HCT116 (cell line): ENCODE measurements at regions not wholly inside any gene's neighbourhood (a gene's known extent, or its start where the extent isn't known, plus 50 kb on each side); places are given as distances from the start of the nearest gene placed in this dataset.

ENCODE experiments used
- ATAC-seq: fragments of 200-7000 bp; cut with Tn5 transposase; 2 replicates; pipeline ENCODE4 v1.9.1; 2020; ENCODE audit warnings: mild to moderate bottlenecking, moderate library complexity
- BruUV-seq: library from RNA; stranded (reverse); fragments of 400-500 nt; replicated peaks from 2 replicates; lab custom pipeline; 2021; lab: Mats Ljungman, UMichigan
- CTCF ChIA-PET: fragments of 300-600 bp; sonication (Branson Sonifier 250); formaldehyde crosslinking; loops from one replicate; lab custom pipeline; 2021; ENCODE audit warnings: antibody characterized with exemption; lab: Charles Lee
- POLR2A ChIA-PET: fragments of 300-600, 350-600 bp; sonication (Branson Sonifier 250); formaldehyde crosslinking; loops from one replicate; lab custom pipeline; 2021; ENCODE audit warnings: antibody characterized with exemption; lab: Charles Lee
- RAD21 ChIA-PET, 2 experiments: fragments of 300-600 bp; sonication (Branson Sonifier 250); formaldehyde crosslinking; loops; one replicate each; lab custom pipeline; 2023; ENCODE audit warnings: low total read pairs in 2 of 2; ENCODE audit not compliant: uncharacterized antibody in 2 of 2, unreplicated experiment in 2 of 2, low non-redundant PET in 1 of 2; lab: Charles Lee
- DNase-seq: peaks from one replicate; pipeline ENCODE4 v3.0.0-alpha.2; 2010; ENCODE audit warnings: low read depth, low spot score
- H2AFZ ChIP-seq: fragments of 200-600 bp; shearing (Covaris generic), sonication (generic); 2 replicates; pipeline ENCODE4 v1.6.1; 2017; ENCODE audit warnings: low read depth, mixed run types, mixed read lengths, antibody characterized with exemption, low read length; ENCODE audit not compliant: poor library complexity, severe bottlenecking
- H3K27ac ChIP-seq: 2 replicates; pipeline ENCODE4 v1.5.1; 2012; ENCODE audit warnings: low read depth, low read length
- H3K27me3 ChIP-seq: fragments of 200-600 bp; sonication (generic); 2 replicates; pipeline ENCODE4 v1.6.1; 2016; ENCODE audit warnings: mixed run types, low read length, mixed read lengths; ENCODE audit not compliant: insufficient read depth
- H3K36me3 ChIP-seq, 2 experiments: fragments of 200-500 bp in 1 of 2; fragments of 200-600 bp in 1 of 2; sonication (Bioruptor generic) in 1 of 2; sonication (generic) in 1 of 2; 2 replicates each; pipeline versions ENCODE4 v1.5.1 to v1.6.1; 2014 to 2016; ENCODE audit warnings: low read length in 2 of 2, inconsistent platforms in 1 of 2, mixed read lengths in 1 of 2, mixed run types in 1 of 2; ENCODE audit not compliant: insufficient read depth in 2 of 2, control insufficient read depth in 1 of 2
- H3K4me1 ChIP-seq, 2 experiments: fragments of 200-600 bp in 1 of 2; sonication (generic) in 1 of 2; 2 replicates each; pipeline versions ENCODE4 v1.5.1 to v1.6.1; 2012 to 2017; ENCODE audit warnings: low read length in 2 of 2, inconsistent platforms in 1 of 2, mild to moderate bottlenecking in 1 of 2, mixed read lengths in 1 of 2, mixed run types in 1 of 2, moderate library complexity in 1 of 2; ENCODE audit not compliant: insufficient read depth in 2 of 2, control insufficient read depth in 1 of 2
- H3K4me2 ChIP-seq: fragments of 200-600 bp; sonication (generic); 2 replicates; pipeline ENCODE4 v1.6.1; 2017; ENCODE audit warnings: mixed run types, low read length, mixed read lengths
- H3K4me3 ChIP-seq, 2 experiments: fragments of 200-600 bp in 1 of 2; sonication (generic) in 1 of 2; replicated peaks in 1 of 2; 2 replicates each; pipeline ENCODE4 v1.5.1; 2011 to 2016; ENCODE audit warnings: low read length in 2 of 2, control low read depth in 1 of 2, low read depth in 1 of 2, mild to moderate bottlenecking in 1 of 2, mixed read lengths in 1 of 2, mixed run types in 1 of 2
- H3K79me2 ChIP-seq: fragments of 200-600 bp; sonication (generic); 2 replicates; pipeline ENCODE4 v1.6.1; 2017; ENCODE audit warnings: mild to moderate bottlenecking, mixed run types, low read length, moderate library complexity, mixed read lengths; ENCODE audit not compliant: insufficient read depth
- H3K9ac ChIP-seq: fragments of 200-600 bp; sonication (generic); 2 replicates; pipeline ENCODE4 v1.6.1; 2016; ENCODE audit warnings: low read length, mixed read lengths
- H3K9me2 ChIP-seq: fragments of 200-600 bp; sonication (generic), shearing (Covaris generic); 2 replicates; pipeline ENCODE4 v1.6.1; 2017; ENCODE audit warnings: mixed run types, mild to moderate bottlenecking, moderate library complexity; ENCODE audit not compliant: insufficient read depth
- H3K9me3 ChIP-seq, 2 experiments: fragments of 200-500 bp in 1 of 2; fragments of 200-600 bp in 1 of 2; sonication (Bioruptor generic) in 1 of 2; sonication (generic) in 1 of 2; 2 replicates each; pipeline ENCODE4 v1.6.1; 2014 to 2017; ENCODE audit warnings: low read length in 2 of 2, mixed read lengths in 2 of 2, inconsistent platforms in 1 of 2, low read depth in 1 of 2, mild to moderate bottlenecking in 1 of 2, mixed run types in 1 of 2, moderate library complexity in 1 of 2; ENCODE audit not compliant: control insufficient read depth in 1 of 2, insufficient read depth in 1 of 2
- H4K20me1 ChIP-seq: fragments of 200-600 bp; sonication (generic), shearing (Covaris generic); 2 replicates; pipeline ENCODE4 v1.6.1; 2017; ENCODE audit warnings: mixed run types, mild to moderate bottlenecking, moderate library complexity; ENCODE audit not compliant: insufficient read depth
- CEBPB ChIP-seq: IDR thresholded peaks from 2 replicates; pipeline ENCODE4 v1.6.1; 2012; ENCODE audit warnings: low read depth
- EGR1 ChIP-seq: IDR thresholded peaks from 2 replicates; pipeline ENCODE4 v1.6.1; 2012; ENCODE audit warnings: low read depth
- ELF1 ChIP-seq: IDR thresholded peaks from 2 replicates; pipeline ENCODE4 v1.6.1; 2012; ENCODE audit warnings: low read depth, borderline replicate concordance
- POLR2AphosphoS5 ChIP-seq: IDR thresholded peaks from 2 replicates; pipeline ENCODE4 v1.6.1; 2011; ENCODE audit warnings: mild to moderate bottlenecking, low read depth, low read length, moderate library complexity
- SIN3A ChIP-seq: IDR thresholded peaks from 2 replicates; pipeline ENCODE4 v1.6.1; 2012; ENCODE audit warnings: low read depth
- SRF ChIP-seq: IDR thresholded peaks from 2 replicates; pipeline ENCODE4 v1.6.1; 2012; ENCODE audit warnings: low read depth
- YY1 ChIP-seq: IDR thresholded peaks from 2 replicates; pipeline ENCODE4 v1.6.1; 2011; ENCODE audit warnings: low read length, low read depth, moderate library complexity, mild to moderate bottlenecking; ENCODE audit not compliant: insufficient replicate concordance; ENCODE audit errors: extremely low read depth
- ZFX ChIP-seq: fragments of 450-650 bp; IDR thresholded peaks from 2 replicates; pipeline ENCODE4 v1.6.1; 2017
- ZNF274 ChIP-seq: fragments of 200-500 bp; sonication (Bioruptor generic); IDR thresholded peaks from 2 replicates; pipeline ENCODE4 v1.6.1; 2014; ENCODE audit warnings: mild to moderate bottlenecking, low read depth, low read length, inconsistent platforms
- intact Hi-C: fragments of 100-400 bp; cut with micrococcal nuclease; formaldehyde crosslinking; loops from 2 replicates; pipeline ENCODE4 v1.10.0; 2022

GRCh38 chr18:75912829-75913228 lies 485.3 kb upstream of the SMIM21 start:
- Histone ChIP-seq H3K79me2 (no peaks in the 10 kb centered on the region), H3K9me2 (no peaks in the 10 kb centered on the region), H2AFZ (no peak overlapping the region), H4K20me1 (no peaks in the 10 kb centered on the region), H3K4me3 (no peak overlapping the region), H3K27me3 (no peaks in the 10 kb centered on the region), H3K9me3 (no peaks in the 10 kb centered on the region), H3K4me1 (no peaks in the 10 kb centered on the region), H3K4me2 (no peak overlapping the region), H3K9ac (no peak overlapping the region), H3K27ac (no peak overlapping the region), H3K36me3 (no peaks in the 10 kb centered on the region)
- RAD21 ChIA-PET = no interaction called here
- CTCF ChIA-PET = no interaction called here
- TF ChIP-seq CEBPB = no peak
- TF ChIP-seq SRF = no peak
- TF ChIP-seq ZNF274 = no peak
- TF ChIP-seq POLR2AphosphoS5 = no peak
- no peak for ATAC-seq
- intact Hi-C loops = no loop called here
- no peak for DNase-seq
- no TSS peak for BruUV-seq
- POLR2A ChIA-PET = no interaction called here

DNA sequence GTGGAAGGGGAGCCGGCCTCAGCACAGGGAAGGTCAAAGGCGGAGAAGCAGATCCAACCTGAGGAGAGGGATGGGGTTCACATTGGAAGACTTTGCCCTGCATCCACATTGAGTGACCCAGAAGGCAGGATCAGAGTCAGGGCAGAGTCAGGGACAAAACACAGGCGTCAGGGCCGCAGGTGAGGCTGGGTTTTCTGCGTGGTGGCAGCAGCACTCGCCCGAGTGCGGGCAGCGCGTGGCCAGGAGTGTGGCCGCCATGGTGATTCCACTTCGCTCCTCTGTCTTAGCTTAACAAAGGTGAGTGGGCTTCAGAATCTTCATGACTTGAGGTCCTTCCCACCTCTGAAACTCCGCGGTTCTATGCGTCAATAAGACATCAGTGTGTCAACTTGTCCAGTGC lies 476.9 kb upstream of the SMIM21 start:
- ChIA-PET CTCF (no interaction called here), POLR2A (no interaction called here), RAD21 (no interaction called here)
- DNase-seq (no peak), ATAC-seq (no peak)
- H3K79me2 ChIP-seq = no peaks in the 10 kb centered on the region
- H3K27me3 ChIP-seq = no peaks in the 10 kb centered on the region
- H3K36me3 ChIP-seq = no peaks in the 10 kb centered on the region
- no peak overlapping the region for H3K4me3 ChIP-seq
- H2AFZ ChIP-seq = no peak overlapping the region
- no peaks in the 10 kb centered on the region for H3K9me2 ChIP-seq
- no TSS peak for BruUV-seq
- no peaks in the 10 kb centered on the region for H3K4me1 ChIP-seq
- H3K9me3 ChIP-seq = no peaks in the 10 kb centered on the region
- no peak overlapping the region for H3K4me2 ChIP-seq
- H3K27ac ChIP-seq = no peak overlapping the region
- no peak for TF ChIP-seq SIN3A
- TF ChIP-seq CEBPB = no peak
- TF ChIP-seq EGR1 = no peak
- no peak for TF ChIP-seq YY1
- no peak for TF ChIP-seq ZFX
- TF ChIP-seq ELF1 = no peak
- no peak overlapping the region for H3K9ac ChIP-seq
- H4K20me1 ChIP-seq = no peaks in the 10 kb centered on the region
- intact Hi-C loops = no loop called here
